GM23338 (cell line): ENCODE measurements at regions not wholly inside any gene's neighbourhood (a gene's known extent, or its start where the extent isn't known, plus 50 kb on each side); places are given as distances from the start of the nearest gene placed in this dataset.

Source experiments
- ATAC-seq: fragments of 200-7000 bp; cut with Tn5 transposase; 3 replicates; pipeline ENCODE4 v1.9.1; 2020
- DNase-seq: peaks from one replicate; pipeline ENCODE4 v3.0.0-alpha.2; 2015; ENCODE audit warnings: low spot score
- H2AFZ ChIP-seq: fragments of 200-600 bp; sonication (generic); 2 replicates; pipeline ENCODE4 v1.8.0; 2016; ENCODE audit warnings: antibody characterized with exemption, mild to moderate bottlenecking, moderate library complexity
- H3F3A ChIP-seq: fragments of 200-600 bp; sonication (generic); replicated peaks from 2 replicates; pipeline ENCODE4 v1.8.0; 2017; ENCODE audit warnings: antibody characterized with exemption, mixed run types, low read depth
- H3K27ac ChIP-seq: fragments of 200-600 bp; sonication (generic); 2 replicates; pipeline ENCODE4 v1.6.1; 2016; ENCODE audit warnings: low read depth
- H3K27me3 ChIP-seq: fragments of 200-600 bp; sonication (generic); 2 replicates; pipeline ENCODE4 v1.8.0; 2016; ENCODE audit warnings: mild to moderate bottlenecking, mixed run types, moderate library complexity; ENCODE audit not compliant: insufficient read depth
- H3K36me3 ChIP-seq: fragments of 200-600 bp; sonication (generic); 2 replicates; pipeline ENCODE4 v1.8.0; 2016; ENCODE audit warnings: mild to moderate bottlenecking; ENCODE audit not compliant: insufficient read depth
- H3K4me1 ChIP-seq: fragments of 200-600 bp; sonication (generic); 2 replicates; pipeline ENCODE4 v1.8.0; 2016; ENCODE audit warnings: mild to moderate bottlenecking, moderate library complexity; ENCODE audit not compliant: insufficient read depth
- H3K4me2 ChIP-seq: fragments of 200-600 bp; sonication (generic); 2 replicates; pipeline ENCODE4 v1.7.1; 2017; ENCODE audit warnings: mixed run types
- H3K4me3 ChIP-seq: fragments of 200-600 bp; sonication (generic); 2 replicates; pipeline ENCODE4 v1.6.1; 2016; ENCODE audit warnings: mixed run types
- H3K79me2 ChIP-seq: fragments of 200-600 bp; sonication (generic); replicated peaks from 2 replicates; pipeline ENCODE4 v1.8.0; 2017; ENCODE audit warnings: mild to moderate bottlenecking; ENCODE audit not compliant: insufficient read depth
- H3K9me2 ChIP-seq: fragments of 200-600 bp; sonication (generic); 2 replicates; pipeline ENCODE4 v1.8.0; 2017; ENCODE audit not compliant: insufficient read depth
- H4K20me1 ChIP-seq: fragments of 200-600 bp; sonication (generic); replicated peaks from 2 replicates; pipeline ENCODE4 v1.8.0; 2017; ENCODE audit warnings: mild to moderate bottlenecking; ENCODE audit not compliant: insufficient read depth
- H3K27ac Mint-ChIP-seq: 2 replicates; pipeline ENCODE4 v1.8.0; 2020; ENCODE audit warnings: inconsistent platforms, mild to moderate bottlenecking, moderate library complexity, mixed read lengths
- H3K27me3 Mint-ChIP-seq: 3 replicates; pipeline ENCODE4 v1.8.0; 2022; ENCODE audit warnings: low read depth, mild to moderate bottlenecking, moderate library complexity, mixed read lengths, inconsistent platforms; ENCODE audit not compliant: insufficient read depth, poor library complexity
- H3K36me3 Mint-ChIP-seq: 3 replicates; pipeline ENCODE4 v1.8.0; 2021; ENCODE audit warnings: low read depth, mild to moderate bottlenecking, inconsistent platforms, moderate library complexity, mixed read lengths
- H3K4me1 Mint-ChIP-seq: 3 replicates; pipeline ENCODE4 v1.8.0; 2020; ENCODE audit warnings: mild to moderate bottlenecking, inconsistent platforms, mixed read lengths
- H3K4me3 Mint-ChIP-seq: 3 replicates; pipeline ENCODE4 v1.8.0; 2021; ENCODE audit warnings: moderate library complexity, mild to moderate bottlenecking, inconsistent platforms, mixed read lengths
- H3K9me3 Mint-ChIP-seq: 3 replicates; pipeline ENCODE4 v1.8.0; 2020; ENCODE audit warnings: moderate library complexity, mild to moderate bottlenecking, inconsistent platforms, mixed read lengths
- CREB1 ChIP-seq: fragments of 250-450 bp; sonication (Bioruptor Pico); IDR thresholded peaks from 2 replicates; pipeline ENCODE4 v1.5.0; 2020; ENCODE audit warnings: low read depth, mild to moderate bottlenecking, moderate library complexity
- EZH2 ChIP-seq: fragments of 200-600 bp; sonication (generic); IDR thresholded peaks from one replicate; pipeline ENCODE4 v1.8.0; 2017; ENCODE audit warnings: antibody characterized with exemption, mild to moderate bottlenecking, low read depth; ENCODE audit not compliant: unreplicated experiment
- EZH2phosphoT487 ChIP-seq: fragments of 200-600 bp; sonication (generic); IDR thresholded peaks from one replicate; pipeline ENCODE4 v1.8.1; 2018; ENCODE audit warnings: antibody characterized with exemption; ENCODE audit not compliant: unreplicated experiment
- JUNB ChIP-seq: IDR thresholded peaks from one replicate; pipeline ENCODE4 v1.6.1; 2016; ENCODE audit warnings: antibody characterized with exemption; ENCODE audit not compliant: unreplicated experiment
- NANOG ChIP-seq: IDR thresholded peaks from 2 replicates; pipeline ENCODE4 v1.6.1; 2016; ENCODE audit warnings: antibody characterized with exemption, borderline replicate concordance
- POLR2AphosphoS5 ChIP-seq: IDR thresholded peaks from 2 replicates; pipeline ENCODE4 v1.6.1; 2016; ENCODE audit warnings: antibody characterized with exemption, low read depth
- STAT1 ChIP-seq: IDR thresholded peaks from one replicate; pipeline ENCODE4 v1.6.1; 2016; ENCODE audit warnings: antibody characterized with exemption; ENCODE audit not compliant: unreplicated experiment
- ZNF114 ChIP-seq: fragments of 250-450 bp; sonication (Bioruptor Pico); IDR thresholded peaks from 2 replicates; pipeline ENCODE4 v1.5.0; 2020; ENCODE audit warnings: mild to moderate bottlenecking, moderate library complexity
- ZNF331 ChIP-seq: fragments of 250-450 bp; sonication (Bioruptor Pico); IDR thresholded peaks from 2 replicates; pipeline ENCODE4 v1.5.0; 2020; ENCODE audit warnings: low read depth, mild to moderate bottlenecking, moderate library complexity
- ZNF462 ChIP-seq: fragments of 250-450 bp; sonication (Bioruptor Pico); IDR thresholded peaks from 2 replicates; pipeline ENCODE4 v1.5.0; 2020; ENCODE audit warnings: mild to moderate bottlenecking, moderate library complexity
- TF ChIP-seq, protein P1 (sequence below), 2 experiments: fragments of 200-600 bp in 1 of 2; sonication (generic) in 1 of 2; conservative IDR thresholded peaks; 2 replicates each; pipeline versions ENCODE4 v1.5.1 to v1.6.1; 2016 to 2017; ENCODE audit warnings: antibody characterized with exemption in 2 of 2, low read depth in 2 of 2, mild to moderate bottlenecking in 2 of 2, moderate library complexity in 1 of 2
- TF ChIP-seq, protein P2 (sequence below): IDR thresholded peaks from one replicate; pipeline ENCODE4 v1.6.1; 2018; ENCODE audit warnings: antibody characterized with exemption; ENCODE audit not compliant: unreplicated experiment
- TF ChIP-seq, protein P3 (sequence below): IDR thresholded peaks from 2 replicates; pipeline ENCODE4 v1.6.1; 2016; ENCODE audit warnings: antibody characterized with exemption

DNA sequence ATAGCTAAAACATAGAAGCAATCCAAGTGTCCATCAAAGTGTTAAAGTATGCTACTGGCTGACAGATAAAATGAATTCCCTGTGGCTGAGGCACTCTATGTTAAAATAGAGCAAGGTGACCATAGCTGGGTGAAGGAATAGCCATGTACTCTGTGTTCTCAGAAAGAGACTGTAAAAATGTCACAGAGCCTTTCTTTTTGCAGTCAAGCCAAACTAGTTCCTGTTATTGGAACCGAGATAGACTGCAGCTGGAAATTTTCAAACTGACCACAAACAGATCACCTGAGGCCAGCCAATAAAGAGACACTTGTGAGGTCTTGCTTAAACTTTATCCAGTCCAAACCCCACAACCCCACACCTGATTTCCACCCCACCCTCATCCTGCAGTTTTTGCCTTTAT is 422.8 kb upstream of the NAALADL2 start:
- no peak for ATAC-seq
- no peaks in the 10 kb centered on the region for H3K36me3 ChIP-seq
- H3K4me3 Mint-ChIP-seq: no peak overlapping the region
- no peaks in the 10 kb centered on the region for H3F3A ChIP-seq
- H3K27ac ChIP-seq: no peak overlapping the region
- H3K36me3 Mint-ChIP-seq: no peaks in the 10 kb centered on the region
- H2AFZ ChIP-seq: no peak overlapping the region
- no peaks in the 10 kb centered on the region for H3K79me2 ChIP-seq
- DNase-seq: no peak
- peaks cover 3% of the 10 kb centered on the region for H3K27me3 Mint-ChIP-seq
- peaks cover 24% of the 10 kb centered on the region; the same call in 1 of the 2 replicates for H3K4me1 ChIP-seq
- H3K9me3 Mint-ChIP-seq: no peaks in the 10 kb centered on the region
- no peak overlapping the region for H3K4me2 ChIP-seq
- H4K20me1 ChIP-seq: no peaks in the 10 kb centered on the region
- H3K9me2 ChIP-seq: no peaks in the 10 kb centered on the region
- H3K4me3 ChIP-seq: no peak overlapping the region
- H3K27ac Mint-ChIP-seq: peak overlapping the region; percentile 13
- H3K4me1 Mint-ChIP-seq: peaks cover 21% of the 10 kb centered on the region
- no peaks in the 10 kb centered on the region for H3K27me3 ChIP-seq
- TF ChIP-seq STAT1: no peak
- TF ChIP-seq POLR2AphosphoS5: no peak
- TF ChIP-seq EZH2phosphoT487: no peak
- no peak for TF ChIP-seq EZH2
- TF ChIP-seq CREB1 (CRISPR knock-in tag): no peak
- no peak for TF ChIP-seq ZNF462 (CRISPR knock-in tag)
- TF ChIP-seq, protein P1, sequence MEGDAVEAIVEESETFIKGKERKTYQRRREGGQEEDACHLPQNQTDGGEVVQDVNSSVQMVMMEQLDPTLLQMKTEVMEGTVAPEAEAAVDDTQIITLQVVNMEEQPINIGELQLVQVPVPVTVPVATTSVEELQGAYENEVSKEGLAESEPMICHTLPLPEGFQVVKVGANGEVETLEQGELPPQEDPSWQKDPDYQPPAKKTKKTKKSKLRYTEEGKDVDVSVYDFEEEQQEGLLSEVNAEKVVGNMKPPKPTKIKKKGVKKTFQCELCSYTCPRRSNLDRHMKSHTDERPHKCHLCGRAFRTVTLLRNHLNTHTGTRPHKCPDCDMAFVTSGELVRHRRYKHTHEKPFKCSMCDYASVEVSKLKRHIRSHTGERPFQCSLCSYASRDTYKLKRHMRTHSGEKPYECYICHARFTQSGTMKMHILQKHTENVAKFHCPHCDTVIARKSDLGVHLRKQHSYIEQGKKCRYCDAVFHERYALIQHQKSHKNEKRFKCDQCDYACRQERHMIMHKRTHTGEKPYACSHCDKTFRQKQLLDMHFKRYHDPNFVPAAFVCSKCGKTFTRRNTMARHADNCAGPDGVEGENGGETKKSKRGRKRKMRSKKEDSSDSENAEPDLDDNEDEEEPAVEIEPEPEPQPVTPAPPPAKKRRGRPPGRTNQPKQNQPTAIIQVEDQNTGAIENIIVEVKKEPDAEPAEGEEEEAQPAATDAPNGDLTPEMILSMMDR (conservative IDR thresholded peaks at IDR 0.05; ENCODE audit: low read depth in 2 of 2): no peak
- no peak for TF ChIP-seq NANOG
- TF ChIP-seq, protein P2, sequence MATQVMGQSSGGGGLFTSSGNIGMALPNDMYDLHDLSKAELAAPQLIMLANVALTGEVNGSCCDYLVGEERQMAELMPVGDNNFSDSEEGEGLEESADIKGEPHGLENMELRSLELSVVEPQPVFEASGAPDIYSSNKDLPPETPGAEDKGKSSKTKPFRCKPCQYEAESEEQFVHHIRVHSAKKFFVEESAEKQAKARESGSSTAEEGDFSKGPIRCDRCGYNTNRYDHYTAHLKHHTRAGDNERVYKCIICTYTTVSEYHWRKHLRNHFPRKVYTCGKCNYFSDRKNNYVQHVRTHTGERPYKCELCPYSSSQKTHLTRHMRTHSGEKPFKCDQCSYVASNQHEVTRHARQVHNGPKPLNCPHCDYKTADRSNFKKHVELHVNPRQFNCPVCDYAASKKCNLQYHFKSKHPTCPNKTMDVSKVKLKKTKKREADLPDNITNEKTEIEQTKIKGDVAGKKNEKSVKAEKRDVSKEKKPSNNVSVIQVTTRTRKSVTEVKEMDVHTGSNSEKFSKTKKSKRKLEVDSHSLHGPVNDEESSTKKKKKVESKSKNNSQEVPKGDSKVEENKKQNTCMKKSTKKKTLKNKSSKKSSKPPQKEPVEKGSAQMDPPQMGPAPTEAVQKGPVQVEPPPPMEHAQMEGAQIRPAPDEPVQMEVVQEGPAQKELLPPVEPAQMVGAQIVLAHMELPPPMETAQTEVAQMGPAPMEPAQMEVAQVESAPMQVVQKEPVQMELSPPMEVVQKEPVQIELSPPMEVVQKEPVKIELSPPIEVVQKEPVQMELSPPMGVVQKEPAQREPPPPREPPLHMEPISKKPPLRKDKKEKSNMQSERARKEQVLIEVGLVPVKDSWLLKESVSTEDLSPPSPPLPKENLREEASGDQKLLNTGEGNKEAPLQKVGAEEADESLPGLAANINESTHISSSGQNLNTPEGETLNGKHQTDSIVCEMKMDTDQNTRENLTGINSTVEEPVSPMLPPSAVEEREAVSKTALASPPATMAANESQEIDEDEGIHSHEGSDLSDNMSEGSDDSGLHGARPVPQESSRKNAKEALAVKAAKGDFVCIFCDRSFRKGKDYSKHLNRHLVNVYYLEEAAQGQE: no peak
- TF ChIP-seq, protein P3, sequence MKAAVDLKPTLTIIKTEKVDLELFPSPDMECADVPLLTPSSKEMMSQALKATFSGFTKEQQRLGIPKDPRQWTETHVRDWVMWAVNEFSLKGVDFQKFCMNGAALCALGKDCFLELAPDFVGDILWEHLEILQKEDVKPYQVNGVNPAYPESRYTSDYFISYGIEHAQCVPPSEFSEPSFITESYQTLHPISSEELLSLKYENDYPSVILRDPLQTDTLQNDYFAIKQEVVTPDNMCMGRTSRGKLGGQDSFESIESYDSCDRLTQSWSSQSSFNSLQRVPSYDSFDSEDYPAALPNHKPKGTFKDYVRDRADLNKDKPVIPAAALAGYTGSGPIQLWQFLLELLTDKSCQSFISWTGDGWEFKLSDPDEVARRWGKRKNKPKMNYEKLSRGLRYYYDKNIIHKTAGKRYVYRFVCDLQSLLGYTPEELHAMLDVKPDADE: no peak
- TF ChIP-seq ZNF331 (CRISPR knock-in tag): no peak
- no peak for TF ChIP-seq ZNF114 (CRISPR knock-in tag)
- TF ChIP-seq JUNB: no peak
